Breast epithelium (tissue), 4 donors: ENCODE measurements at regions not wholly inside any gene's neighbourhood (a gene's known extent, or its start where the extent isn't known, plus 50 kb on each side); places are given as distances from the start of the nearest gene placed in this dataset.
"Not testable (repeated sequence)": the region's sequence is repeated elsewhere in the genome, so short reads cannot be mapped to it uniquely, and the experiment has no call there.

Source experiments
- DNase-seq, 2 donors: peaks; one replicate each; pipeline ENCODE4 v3.0.0-alpha.2; 2019; ENCODE audit warnings: low spot score in 2 of 2
- H3K27ac ChIP-seq, 2 donors: fragments of 200-600 bp; sonication (generic) in 1 of 2; one replicate each; pipeline ENCODE4 v1.5.1; 2016 to 2019; ENCODE audit warnings: mild to moderate bottlenecking in 1 of 2
- H3K27me3 ChIP-seq, 2 donors: fragments of 200-600 bp; sonication (generic) in 1 of 2; one replicate each; pipeline versions ENCODE4 v1.5.1 to v1.6.0; 2017 to 2019; ENCODE audit warnings: control low read depth in 1 of 2, mild to moderate bottlenecking in 1 of 2
- H3K36me3 ChIP-seq: fragments of 200-600 bp; one replicate; pipeline ENCODE4 v1.5.1; 2019
- H3K4me1 ChIP-seq, 2 donors: fragments of 200-600 bp; sonication (generic); one replicate each; pipeline ENCODE4 v1.5.1; 2016 to 2019; ENCODE audit warnings: control low read depth in 1 of 2
- H3K4me3 ChIP-seq, 3 donors: fragments of 200-600 bp; sonication (generic); 1 replicate in 2 of 3; 2 replicates in 1 of 3; pipeline ENCODE4 v1.5.1; 2016 to 2019; ENCODE audit warnings: mild to moderate bottlenecking in 3 of 3, moderate library complexity in 2 of 3
- H3K9me3 ChIP-seq, 2 donors: fragments of 200-600 bp; sonication (generic) in 1 of 2; one replicate each; pipeline ENCODE4 v1.5.1; 2016 to 2019; ENCODE audit warnings: control low read depth in 1 of 2
- POLR2A ChIP-seq: fragments of 450-650 bp; IDR thresholded peaks from one replicate; pipeline ENCODE4 v1.6.1; 2016; ENCODE audit warnings: antibody characterized with exemption, mild to moderate bottlenecking, moderate library complexity
- POLR2AphosphoS5 ChIP-seq, 3 donors: sonication (generic); formaldehyde crosslinking; IDR thresholded peaks; one replicate each; pipeline ENCODE4 v1.6.1; 2017; ENCODE audit warnings: antibody characterized with exemption in 3 of 3
- intact Hi-C: fragments of 100-400 bp; cut with DNase I; formaldehyde crosslinking; loops from one replicate; pipeline ENCODE4 v1.15.1; 2023; ENCODE audit warnings: low total_unique reads
- TF ChIP-seq, protein P1 (sequence below), 3 donors: fragments of 450-650 bp; IDR thresholded peaks; one replicate each; pipeline ENCODE4 v1.5.1; 2016 to 2017; ENCODE audit warnings: antibody characterized with exemption in 3 of 3, mild to moderate bottlenecking in 3 of 3, moderate library complexity in 3 of 3

DNA sequence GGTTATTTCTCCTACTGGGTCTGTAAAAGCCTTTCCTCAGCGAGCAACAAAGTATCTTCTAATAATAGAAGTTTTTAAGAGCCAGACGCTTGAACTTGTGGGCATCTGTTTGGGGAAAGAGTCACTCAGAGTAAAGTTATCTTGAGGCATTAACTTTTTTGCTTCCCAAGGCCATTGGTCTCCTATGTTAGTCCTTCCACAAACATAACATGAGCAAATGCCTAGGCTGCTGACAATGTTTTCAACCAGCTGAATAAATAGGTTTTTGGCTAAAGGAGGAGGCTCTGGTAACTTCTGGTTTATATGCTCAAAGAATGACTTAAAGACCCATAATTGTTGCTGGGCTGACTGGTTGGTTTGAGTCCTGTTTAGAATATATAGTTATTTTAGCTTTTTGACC is 213.5 kb upstream of the SYNCRIP start:
- TF ChIP-seq, protein P1, sequence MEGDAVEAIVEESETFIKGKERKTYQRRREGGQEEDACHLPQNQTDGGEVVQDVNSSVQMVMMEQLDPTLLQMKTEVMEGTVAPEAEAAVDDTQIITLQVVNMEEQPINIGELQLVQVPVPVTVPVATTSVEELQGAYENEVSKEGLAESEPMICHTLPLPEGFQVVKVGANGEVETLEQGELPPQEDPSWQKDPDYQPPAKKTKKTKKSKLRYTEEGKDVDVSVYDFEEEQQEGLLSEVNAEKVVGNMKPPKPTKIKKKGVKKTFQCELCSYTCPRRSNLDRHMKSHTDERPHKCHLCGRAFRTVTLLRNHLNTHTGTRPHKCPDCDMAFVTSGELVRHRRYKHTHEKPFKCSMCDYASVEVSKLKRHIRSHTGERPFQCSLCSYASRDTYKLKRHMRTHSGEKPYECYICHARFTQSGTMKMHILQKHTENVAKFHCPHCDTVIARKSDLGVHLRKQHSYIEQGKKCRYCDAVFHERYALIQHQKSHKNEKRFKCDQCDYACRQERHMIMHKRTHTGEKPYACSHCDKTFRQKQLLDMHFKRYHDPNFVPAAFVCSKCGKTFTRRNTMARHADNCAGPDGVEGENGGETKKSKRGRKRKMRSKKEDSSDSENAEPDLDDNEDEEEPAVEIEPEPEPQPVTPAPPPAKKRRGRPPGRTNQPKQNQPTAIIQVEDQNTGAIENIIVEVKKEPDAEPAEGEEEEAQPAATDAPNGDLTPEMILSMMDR (IDR thresholded peaks at IDR 0.05), result no peak
- TF ChIP-seq POLR2A (no peak), POLR2AphosphoS5 (IDR thresholded peaks at IDR 0.05) (no peak)
- intact Hi-C loops, result no loop called here
- H3K27ac ChIP-seq, result no peak overlapping the region
- no peaks in the 10 kb centered on the region for H3K27me3 ChIP-seq
- no peaks in the 10 kb centered on the region for H3K9me3 ChIP-seq
- no peak overlapping the region for H3K4me3 ChIP-seq
- H3K36me3 ChIP-seq, result no peaks in the 10 kb centered on the region
- no peak for DNase-seq
- no peaks in the 10 kb centered on the region for H3K4me1 ChIP-seq

GRCh38 chr6:85838351-85839119 is 195.8 kb upstream of the SYNCRIP start:
- H3K9me3 ChIP-seq, result peaks cover 0 to 14% of the 10 kb centered on the region in 2 donors
- DNase-seq, H3K36me3 ChIP-seq, intact Hi-C loops, H3K27ac ChIP-seq, H3K4me1 ChIP-seq, H3K4me3 ChIP-seq, H3K27me3 ChIP-seq: not testable (repeated sequence)

DNA sequence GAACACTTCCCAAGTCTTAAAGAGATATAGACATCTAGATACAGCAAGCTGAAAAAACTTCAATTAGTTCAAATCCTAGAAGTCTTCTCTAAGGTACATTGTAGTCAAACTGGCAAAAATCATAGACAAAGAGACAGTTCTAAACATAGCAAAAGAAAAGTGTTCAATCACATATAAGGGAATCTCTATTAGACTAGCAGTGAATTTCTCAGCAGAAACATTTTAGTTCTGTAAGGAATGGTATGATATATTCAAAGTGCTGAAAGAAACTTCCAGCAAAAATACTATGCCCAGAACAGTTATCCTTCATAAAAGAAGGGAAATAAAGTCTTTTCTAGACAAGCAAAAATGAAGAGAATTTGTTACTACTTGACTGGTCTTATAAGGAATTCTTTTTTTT is 186.3 kb upstream of the SYNCRIP start:
- no peak for DNase-seq
- Histone ChIP-seq H3K27me3 (no peaks in the 10 kb centered on the region), H3K9me3 (peaks cover 21 to 39% of the 10 kb centered on the region in 2 donors), H3K4me1 (no peaks in the 10 kb centered on the region), H3K27ac (no peak overlapping the region), H3K4me3 (no peak overlapping the region), H3K36me3 (no peaks in the 10 kb centered on the region)
- TF ChIP-seq POLR2A (no peak), POLR2AphosphoS5 (IDR thresholded peaks at IDR 0.05) (no peak)
- TF ChIP-seq, protein P1 (IDR thresholded peaks at IDR 0.05), result no peak
- intact Hi-C loops, result no loop called here

DNA sequence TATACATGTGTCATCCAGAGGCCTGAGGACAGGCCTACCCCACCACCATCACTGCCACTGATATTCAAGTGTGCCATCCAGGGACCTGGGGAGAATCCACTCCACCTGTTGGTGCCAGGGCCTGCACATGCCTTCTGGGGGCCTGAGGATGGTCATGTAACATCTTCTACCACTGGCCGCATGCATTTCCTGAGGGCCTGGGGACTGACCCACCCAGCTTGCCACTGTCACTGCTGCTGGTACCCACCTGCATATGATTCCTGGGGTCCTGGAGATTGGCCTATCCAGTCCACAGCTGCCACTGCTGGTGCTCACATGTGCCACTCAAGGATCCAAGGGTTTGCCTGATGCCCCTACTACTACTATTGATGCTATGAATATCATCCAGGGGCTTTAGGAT is 184.3 kb upstream of the SYNCRIP start:
- TF ChIP-seq POLR2AphosphoS5 (IDR thresholded peaks at IDR 0.05) (no peak), POLR2A (no peak)
- TF ChIP-seq, protein P1 (IDR thresholded peaks at IDR 0.05), result no peak
- intact Hi-C loops, result no loop called here
- H3K27me3 ChIP-seq, result no peaks in the 10 kb centered on the region
- H3K36me3 ChIP-seq, result no peaks in the 10 kb centered on the region
- H3K4me3 ChIP-seq, result no peak overlapping the region
- no peak for DNase-seq
- H3K4me1 ChIP-seq, result no peaks in the 10 kb centered on the region
- H3K9me3 ChIP-seq, result peaks cover 21 to 50% of the 10 kb centered on the region in 2 donors
- H3K27ac ChIP-seq, result no peak overlapping the region

GRCh38 chr6:85824329-85824728 is 181.6 kb upstream of the SYNCRIP start:
- intact Hi-C loops, result no loop called here
- TF ChIP-seq, protein P1 (IDR thresholded peaks at IDR 0.05), result no peak
- TF ChIP-seq POLR2A (no peak), POLR2AphosphoS5 (IDR thresholded peaks at IDR 0.05) (no peak)
- H3K4me3 ChIP-seq, result no peak overlapping the region
- peaks cover 21 to 53% of the 10 kb centered on the region in 2 donors for H3K9me3 ChIP-seq
- H3K36me3 ChIP-seq, result no peaks in the 10 kb centered on the region
- no peak overlapping the region for H3K27ac ChIP-seq
- DNase-seq, result no peak
- no peaks in the 10 kb centered on the region for H3K27me3 ChIP-seq
- H3K4me1 ChIP-seq, result no peaks in the 10 kb centered on the region
